Right lobe of liver (tissue), 4 donors: ENCODE measurements at regions not wholly inside any gene's neighbourhood (a gene's known extent, or its start where the extent isn't known, plus 50 kb on each side); places are given as distances from the start of the nearest gene placed in this dataset.

Experiments
- CTCF ChIP-seq, 4 donors: fragments of 200-600 bp in 3 of 4; fragments of 450-650 bp in 1 of 4; IDR thresholded peaks; one replicate each; pipeline versions ENCODE4 v1.5.1 to v1.8.0; 2016 to 2022; ENCODE audit warnings: antibody characterized with exemption in 4 of 4, mild to moderate bottlenecking in 2 of 4
- POLR2A ChIP-seq: fragments of 450-650 bp; IDR thresholded peaks from one replicate; pipeline ENCODE4 v1.6.1; 2017; ENCODE audit warnings: antibody characterized with exemption, mild to moderate bottlenecking
- donor health status: DM: no; HTN: no; CAD: no.
- donor health status: DM: no; HTN: no; CAD: no.
- donor health status: DM: no; HTN: yes; CAD: no.

GRCh38 chr1:116292929-116293725, 79.9 kb upstream of the ATP1A1 start:
- TF ChIP-seq CTCF (IDR thresholded peaks at IDR 0.05) (no peak), POLR2A (no peak)
